ENCODE measurements at regions not wholly inside any gene's neighbourhood (a gene's known extent, or its start where the extent isn't known, plus 50 kb on each side); places are given as distances from the start of the nearest gene placed in this dataset.
"Not testable (repeated sequence)": the region's sequence is repeated elsewhere in the genome, so short reads cannot be mapped to it uniquely, and the experiment has no call there.

- in situ Hi-C loops (cut with MboI; ENCODE audit: low sequenced_read_pairs, unreplicated experiment), result not testable (repeated sequence)
Measured at GRCh38 chr9:42358626-42359247, 175.3 kb downstream of the SPATA31A6 start.

GRCh38 chr9:42364410-42365243 lies 181.2 kb downstream of the SPATA31A6 start:
- in situ Hi-C loops (cut with MboI; ENCODE audit: low sequenced_read_pairs, unreplicated experiment), result not testable (repeated sequence)

More at GRCh38 chr9:42358626-42359247, 175.3 kb downstream of the SPATA31A6 start:
- DNase-seq (ENCODE audit: low spot score), result not testable (repeated sequence)

GRCh38 chr9:42365244-42365945 lies 181.9 kb downstream of the SPATA31A6 start:
- in situ Hi-C loops (cut with MboI; ENCODE audit: low sequenced_read_pairs, unreplicated experiment), result not testable (repeated sequence)
- DNase-seq (ENCODE audit: low spot score), result peak; percentile 3

More at GRCh38 chr9:42364410-42365243, 181.2 kb downstream of the SPATA31A6 start:
- not testable (repeated sequence) for DNase-seq (ENCODE audit: low spot score)

GRCh38 chr9:42368279-42368881 lies 184.9 kb downstream of the SPATA31A6 start:
- DNase-seq (ENCODE audit: low spot score); in situ Hi-C loops (cut with MboI; ENCODE audit: low sequenced_read_pairs, unreplicated experiment): not testable (repeated sequence)

- in situ Hi-C loops (cut with MboI; ENCODE audit: low sequenced_read_pairs, unreplicated experiment), result not testable (repeated sequence)
Measured at GRCh38 chr9:42370172-42370571, 186.7 kb downstream of the SPATA31A6 start.

GRCh38 chr9:42371417-42371816 lies 188.0 kb downstream of the SPATA31A6 start:
- in situ Hi-C loops (cut with MboI; ENCODE audit: low sequenced_read_pairs, unreplicated experiment); DNase-seq (ENCODE audit: low spot score): not testable (repeated sequence)

More at GRCh38 chr9:42370172-42370571, 186.7 kb downstream of the SPATA31A6 start:
- DNase-seq (ENCODE audit: low spot score), result not testable (repeated sequence)

- DNase-seq (ENCODE audit: low spot score); in situ Hi-C loops (cut with MboI; ENCODE audit: low sequenced_read_pairs, unreplicated experiment): not testable (repeated sequence)
Measured at GRCh38 chr9:42377530-42378417, 194.3 kb downstream of the SPATA31A6 start.

- in situ Hi-C loops (cut with MboI; ENCODE audit: low sequenced_read_pairs, unreplicated experiment), result no loop called here
- DNase-seq (ENCODE audit: low spot score), result no peak
- no peak for TF ChIP-seq CTCF (IDR thresholded peaks at IDR 0.05; ENCODE audit: borderline replicate concordance, control extremely low read depth, extremely low read depth, insufficient read depth, missing control alignments)
Measured at GRCh38 chr9:42378418-42378815, 195.0 kb downstream of the SPATA31A6 start.

- in situ Hi-C loops (cut with MboI; ENCODE audit: low sequenced_read_pairs, unreplicated experiment), result not testable (repeated sequence)
Measured at GRCh38 chr9:42379602-42380001, 196.1 kb downstream of the SPATA31A6 start.

GRCh38 chr9:42384585-42384984 lies 201.1 kb downstream of the SPATA31A6 start:
- in situ Hi-C loops (cut with MboI; ENCODE audit: low sequenced_read_pairs, unreplicated experiment); DNase-seq (ENCODE audit: low spot score): not testable (repeated sequence)

More at GRCh38 chr9:42379602-42380001, 196.1 kb downstream of the SPATA31A6 start:
- DNase-seq (ENCODE audit: low spot score), result not testable (repeated sequence)

- in situ Hi-C loops (cut with MboI; ENCODE audit: low sequenced_read_pairs, unreplicated experiment); DNase-seq (ENCODE audit: low spot score): not testable (repeated sequence)
Measured at GRCh38 chr9:42385574-42386120, 202.2 kb downstream of the SPATA31A6 start.
